ENCODE measurements at regions not wholly inside any gene's neighbourhood (a gene's known extent, or its start where the extent isn't known, plus 50 kb on each side); places are given as distances from the start of the nearest gene placed in this dataset.
"Not testable (repeated sequence)": the region's sequence is repeated elsewhere in the genome, so short reads cannot be mapped to it uniquely, and the experiment has no call there.

GRCh38 chr14:53741479-53742232, 215.0 kb downstream of the BMP4 start:
- DNase-seq, result no peak

- DNase-seq, result no peak
Measured at GRCh38 chr14:53740570-53740969, 216.1 kb downstream of the BMP4 start.

GRCh38 chr14:53735916-53736315, 220.7 kb downstream of the BMP4 start:
- DNase-seq, result no peak

- no peak for DNase-seq
Measured at GRCh38 chr14:53723221-53723620, 233.4 kb downstream of the BMP4 start.

- no peak for DNase-seq
Measured at GRCh38 chr14:53719536-53719935, 237.1 kb downstream of the BMP4 start.

- no peak for DNase-seq
Measured at GRCh38 chr14:53716578-53716977, 240.0 kb downstream of the BMP4 start.

GRCh38 chr14:53715193-53715721, 241.4 kb downstream of the BMP4 start:
- DNase-seq, result no peak

GRCh38 chr14:53714495-53715192, 242.0 kb downstream of the BMP4 start:
- no peak for DNase-seq

- DNase-seq, result not testable (repeated sequence)
Measured at GRCh38 chr14:53712901-53713300, 243.7 kb downstream of the BMP4 start.

- DNase-seq, result no peak
Measured at GRCh38 chr14:53711205-53711604, 245.4 kb downstream of the BMP4 start.

GRCh38 chr14:53710615-53711014, 246.0 kb downstream of the BMP4 start:
- no peak for DNase-seq

GRCh38 chr14:53709381-53709780, 247.2 kb downstream of the BMP4 start:
- DNase-seq, result no peak

- DNase-seq, result no peak
Measured at GRCh38 chr14:53703457-53703856, 253.2 kb downstream of the BMP4 start.

- DNase-seq, result no peak
Measured at GRCh38 chr14:53701108-53701875, 255.3 kb downstream of the BMP4 start.

- no peak for DNase-seq
Measured at GRCh38 chr14:53696217-53696965, 260.2 kb downstream of the BMP4 start.

- no peak for DNase-seq
Measured at GRCh38 chr14:53695692-53696214, 260.9 kb downstream of the BMP4 start.

- no peak for DNase-seq
Measured at GRCh38 chr14:53692885-53693284, 263.7 kb downstream of the BMP4 start.

- no peak for DNase-seq
Measured at GRCh38 chr14:53692451-53692850, 264.2 kb downstream of the BMP4 start.

GRCh38 chr14:53683229-53683628, 273.4 kb downstream of the BMP4 start:
- DNase-seq, result no peak

- no peak for DNase-seq
Measured at GRCh38 chr14:53672526-53672925, 284.1 kb downstream of the BMP4 start.

- DNase-seq, result no peak
Measured at GRCh38 chr14:53670701-53671100, 285.9 kb downstream of the BMP4 start.

GRCh38 chr14:53668897-53669296, 287.7 kb downstream of the BMP4 start:
- DNase-seq, result no peak
